Gastroesophageal sphincter (tissue), 4 donors: ENCODE measurements at regions not wholly inside any gene's neighbourhood (a gene's known extent, or its start where the extent isn't known, plus 50 kb on each side); places are given as distances from the start of the nearest gene placed in this dataset.

Source experiments
- ATAC-seq: fragments of 150-250 bp; one replicate; pipeline ENCODE4 v1.9.1; 2016; ENCODE audit warnings: mild to moderate bottlenecking, moderate library complexity
- H3K27ac ChIP-seq, 4 donors: fragments of 200-600 bp; sonication (generic) in 3 of 4; 1 replicate in 3 of 4; 2 replicates in 1 of 4; pipeline ENCODE4 v1.5.1; 2016 to 2019
- H3K27me3 ChIP-seq: fragments of 200-600 bp; sonication (generic); one replicate; pipeline ENCODE4 v1.5.1; 2019
- H3K36me3 ChIP-seq, 2 donors: fragments of 200-600 bp; sonication (generic); one replicate each; pipeline ENCODE4 v1.5.1; 2019; ENCODE audit warnings: control low read depth in 1 of 2
- H3K4me1 ChIP-seq, 3 donors: fragments of 200-600 bp; sonication (generic); 1 replicate in 2 of 3; 2 replicates in 1 of 3; pipeline ENCODE4 v1.5.1; 2016 to 2019; ENCODE audit warnings: control low read depth in 2 of 3
- H3K4me3 ChIP-seq, 2 donors: fragments of 200-600 bp; sonication (generic); one replicate each; pipeline ENCODE4 v1.5.1; 2019; ENCODE audit warnings: mild to moderate bottlenecking in 1 of 2, moderate library complexity in 1 of 2
- H3K9me3 ChIP-seq, 3 donors: fragments of 200-600 bp; sonication (generic); one replicate each; pipeline ENCODE4 v1.5.1; 2017 to 2019; ENCODE audit warnings: control low read depth in 2 of 3
- CTCF ChIP-seq, 4 experiments: fragments of 200-600 bp in 2 of 4; fragments of 450-650 bp in 2 of 4; sonication (generic) in 1 of 4; IDR thresholded peaks; one replicate each; pipeline ENCODE4 v1.5.1; 2017 to 2019; ENCODE audit warnings: antibody characterized with exemption in 4 of 4, mild to moderate bottlenecking in 2 of 4, moderate library complexity in 2 of 4
- EP300 ChIP-seq: sonication (generic); formaldehyde crosslinking; IDR thresholded peaks from one replicate; pipeline ENCODE4 v1.6.1; 2017; ENCODE audit warnings: antibody characterized with exemption, mild to moderate bottlenecking
- POLR2A ChIP-seq, 2 donors: fragments of 450-650 bp; IDR thresholded peaks; one replicate each; pipeline ENCODE4 v1.6.1; 2017; ENCODE audit warnings: antibody characterized with exemption in 2 of 2, mild to moderate bottlenecking in 2 of 2, moderate library complexity in 1 of 2
- POLR2AphosphoS5 ChIP-seq: sonication (generic); formaldehyde crosslinking; IDR thresholded peaks from one replicate; pipeline ENCODE4 v1.6.1; 2017; ENCODE audit warnings: antibody characterized with exemption
- WGBS, 2 donors: methylation state at CpG; one replicate each; pipeline ENCODE4 v1.1.5; 2018; ENCODE audit warnings: low coverage in 1 of 2; 5-methylcytosine and 5-hydroxymethylcytosine counted together

- H3K9me3 ChIP-seq = peaks cover 0 to 7% (median 0%) of the 10 kb centered on the region in 3 donors
- no peaks in the 10 kb centered on the region for H3K36me3 ChIP-seq
- no peak overlapping the region for H3K4me3 ChIP-seq
- no peak for ATAC-seq
- H3K4me1 ChIP-seq = peaks cover 0 to 15% (median 0%) of the 10 kb centered on the region in 3 donors
- H3K27ac ChIP-seq = peak overlapping the region in 1 of 4 donors; percentile 61
- TF ChIP-seq POLR2A (IDR thresholded peaks at IDR 0.05) (no peak), POLR2AphosphoS5 (no peak), CTCF (IDR thresholded peaks at IDR 0.05) (no peak), EP300 (no peak)
- 37 to 68% methylated on average over 3 to 5 of the region's 9 CpGs for WGBS, 2 donors
- no peaks in the 10 kb centered on the region for H3K27me3 ChIP-seq
Observed at GRCh38 chr22:47534804-47535410, 772.5 kb downstream of the TBC1D22A start.

DNA sequence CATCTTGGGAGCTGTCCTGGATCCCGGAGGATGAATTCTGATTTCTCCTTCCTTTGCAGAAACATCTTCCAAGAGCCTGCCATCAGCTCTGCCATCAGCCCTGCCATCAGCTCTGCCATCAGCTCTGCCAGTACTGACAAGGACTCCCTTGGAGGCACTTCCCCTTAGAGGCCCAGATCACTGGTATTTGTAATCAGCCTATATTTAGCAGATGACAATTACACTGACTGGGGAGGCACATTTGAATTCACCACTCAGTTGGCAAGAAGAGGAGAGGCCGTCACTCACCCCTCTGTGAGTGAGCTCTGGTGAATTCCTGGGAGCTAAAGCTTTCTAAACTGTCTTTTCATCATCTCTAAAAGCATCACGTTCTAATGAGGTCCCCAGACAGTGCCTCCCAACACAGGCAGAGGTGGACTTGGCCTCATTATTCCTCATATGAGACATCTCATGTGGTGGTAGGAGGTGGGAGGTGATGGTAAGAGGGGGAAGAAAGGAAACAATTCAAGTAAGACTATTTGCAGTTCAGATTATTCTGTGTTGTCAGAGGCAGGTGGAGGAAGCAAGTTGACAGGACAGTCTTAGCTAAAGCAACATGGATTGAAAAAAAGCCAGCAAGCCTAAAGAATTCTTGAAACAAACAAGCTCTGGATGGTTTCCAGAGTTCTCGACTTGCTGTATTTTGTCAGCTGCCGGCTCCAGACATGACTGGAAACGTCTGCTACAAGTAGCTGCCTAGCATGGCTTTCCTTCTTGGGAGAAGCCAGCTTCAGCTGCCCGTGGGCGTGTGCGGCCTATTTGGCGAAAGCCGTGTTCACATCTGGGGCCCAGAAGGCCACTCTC lies 771.7 kb downstream of the TBC1D22A start:
- peak overlapping the region in 1 of 4 donors; percentile 61 for H3K27ac ChIP-seq
- 19 to 42% methylated on average over 4 to 7 of the region's 11 CpGs for WGBS, 2 donors
- no peak for ATAC-seq
- H3K9me3 ChIP-seq = peaks cover 0 to 7% (median 0%) of the 10 kb centered on the region in 3 donors
- TF ChIP-seq EP300 = no peak
- TF ChIP-seq CTCF (IDR thresholded peaks at IDR 0.05) = no peak
- no peak for TF ChIP-seq POLR2AphosphoS5
- TF ChIP-seq POLR2A (IDR thresholded peaks at IDR 0.05) = no peak
- H3K27me3 ChIP-seq = no peaks in the 10 kb centered on the region
- H3K36me3 ChIP-seq = no peaks in the 10 kb centered on the region
- peaks cover 0 to 15% (median 0%) of the 10 kb centered on the region in 3 donors for H3K4me1 ChIP-seq
- H3K4me3 ChIP-seq = no peak overlapping the region

- H3K27me3 ChIP-seq = peaks cover 7% of the 10 kb centered on the region
- TF ChIP-seq POLR2AphosphoS5 = no peak
- no peak for TF ChIP-seq EP300
- no peak for TF ChIP-seq POLR2A (IDR thresholded peaks at IDR 0.05)
- no peak for TF ChIP-seq CTCF (IDR thresholded peaks at IDR 0.05)
- H3K9me3 ChIP-seq = no peaks in the 10 kb centered on the region
- no peak overlapping the region for H3K4me3 ChIP-seq
- no peak for ATAC-seq
- no peaks in the 10 kb centered on the region for H3K4me1 ChIP-seq
- H3K36me3 ChIP-seq = no peaks in the 10 kb centered on the region
- no peak overlapping the region for H3K27ac ChIP-seq
- no CpG with 5 or more reads among the region's 1 CpG for WGBS, 2 donors
Observed at GRCh38 chr22:47517062-47517461, 754.6 kb downstream of the TBC1D22A start.

DNA sequence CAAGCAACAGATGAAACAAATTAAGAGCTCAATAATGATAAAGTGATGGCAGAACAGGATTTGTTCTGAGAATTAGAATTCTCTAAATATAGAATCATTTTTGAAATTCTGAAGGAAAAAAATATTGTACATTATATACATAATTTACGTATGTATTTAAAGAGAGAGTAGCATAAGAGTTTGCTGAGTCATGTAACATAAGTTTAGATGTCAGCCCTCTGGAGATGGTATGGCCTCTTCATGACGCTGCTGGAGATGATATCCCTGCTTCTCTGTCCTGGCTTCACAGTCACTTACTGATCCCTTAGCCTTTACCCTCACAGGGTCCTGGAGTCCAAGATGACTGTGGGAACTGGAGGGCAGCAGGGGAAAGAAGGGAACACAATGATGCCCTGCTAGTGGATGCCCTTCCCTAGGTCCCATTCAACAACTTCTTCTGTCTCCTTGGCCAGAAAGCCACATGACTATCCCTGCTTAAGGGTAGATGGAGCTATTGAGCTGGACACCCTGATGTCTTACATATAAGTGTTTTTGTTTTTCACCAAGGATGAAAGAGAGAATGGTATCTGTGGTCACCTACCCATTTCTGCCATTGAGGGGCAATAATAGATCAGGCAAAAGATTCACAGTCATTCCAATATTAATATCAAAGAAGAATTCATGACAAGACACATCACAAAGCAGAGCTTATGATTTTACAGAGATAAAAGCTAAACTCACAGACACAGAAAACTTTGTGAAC lies 753.1 kb downstream of the TBC1D22A start:
- TF ChIP-seq CTCF (IDR thresholded peaks at IDR 0.05) = peak in 1 of 4 experiments; percentile 10
- no peak for TF ChIP-seq POLR2A (IDR thresholded peaks at IDR 0.05)
- TF ChIP-seq POLR2AphosphoS5 = no peak
- 76 to 90% methylated on average over 2 of the region's 2 CpGs for WGBS, 2 donors
- Histone ChIP-seq H3K4me1 (no peaks in the 10 kb centered on the region), H3K4me3 (no peak overlapping the region), H3K27ac (no peak overlapping the region), H3K36me3 (no peaks in the 10 kb centered on the region), H3K9me3 (no peaks in the 10 kb centered on the region), H3K27me3 (peaks cover 7% of the 10 kb centered on the region)
- ATAC-seq = no peak
